HepG2 (cell line): ENCODE measurements at regions not wholly inside any gene's neighbourhood (a gene's known extent, or its start where the extent isn't known, plus 50 kb on each side); places are given as distances from the start of the nearest gene placed in this dataset.

Source experiments
- ATAC-seq: fragments of 200-7000 bp; cut with Tn5 transposase; 3 replicates; pipeline ENCODE4 v1.9.1; 2020; ENCODE audit warnings: mild to moderate bottlenecking, moderate library complexity
- BruUV-seq: library from RNA; stranded (reverse); fragments of 400-500 nt; replicated peaks from 2 replicates; lab custom pipeline; 2021; lab: Mats Ljungman, UMichigan
- CTCF ChIA-PET: fragments of 300-600 bp; formaldehyde crosslinking; extraction: SDS; loops from one replicate; lab custom pipeline; 2021; ENCODE audit warnings: low total read pairs, inconsistent platforms, low intra/inter-chr PET ratio; lab: Yijun Ruan, JAX
- POLR2A ChIA-PET: fragments of 350-600 bp; sonication (Branson Sonifier 250); formaldehyde crosslinking; loops from one replicate; lab custom pipeline; 2020; ENCODE audit warnings: antibody characterized with exemption, inconsistent platforms; lab: Yijun Ruan, JAX
- DNase-seq: peaks from one replicate; pipeline ENCODE4 v3.0.0-alpha.2; 2015; ENCODE audit warnings: low spot score
- FAIRE-seq: peaks from 3 replicates; lab custom pipeline; 2011; peaks lifted over from hg19 to GRCh38; lab: Jason Lieb, UNC
- H2AFZ ChIP-seq: one replicate; pipeline ENCODE4 v1.6.1; 2011; ENCODE audit warnings: low read length, inconsistent platforms
- H3K27ac ChIP-seq: fragments of 300-600 bp; 3 replicates; pipeline ENCODE4 v1.8.0; 2011; ENCODE audit warnings: mixed run types, mild to moderate bottlenecking, mixed read lengths, low read length, inconsistent platforms; ENCODE audit not compliant: insufficient read depth; ENCODE audit errors: extremely low read length
- H3K27me3 ChIP-seq, 2 experiments: fragments of 200-600 bp in 1 of 2; 2 replicates in 1 of 2; 3 replicates in 1 of 2; pipeline versions ENCODE4 v1.6.0 to v1.8.0; 2011; ENCODE audit warnings: low read length in 2 of 2, mild to moderate bottlenecking in 2 of 2, moderate library complexity in 2 of 2, inconsistent platforms in 1 of 2; ENCODE audit not compliant: insufficient read depth in 2 of 2, control insufficient read depth in 1 of 2
- H3K36me3 ChIP-seq, 2 experiments: fragments of 200-600 bp in 1 of 2; replicated peaks in 1 of 2; 2 replicates in 1 of 2; 3 replicates in 1 of 2; pipeline versions ENCODE4 v1.5.1 to v1.8.0; 2011; ENCODE audit warnings: low read length in 2 of 2, inconsistent platforms in 1 of 2; ENCODE audit not compliant: insufficient read depth in 2 of 2, control insufficient read depth in 1 of 2
- H3K4me1 ChIP-seq: 2 replicates; pipeline ENCODE4 v1.5.1; 2012; ENCODE audit warnings: low read length, inconsistent platforms; ENCODE audit not compliant: insufficient read depth
- H3K4me2 ChIP-seq: 2 replicates; pipeline ENCODE4 v1.6.0; 2011; ENCODE audit warnings: low read depth, low read length, inconsistent platforms
- H3K4me3 ChIP-seq, 3 experiments: fragments of 200-600 bp in 1 of 3; sonication (generic), shearing (Covaris generic) in 1 of 3; replicated peaks in 1 of 3; 2 replicates each; pipeline ENCODE4 v1.5.1; 2011 to 2016; ENCODE audit warnings: low read length in 3 of 3, inconsistent platforms in 2 of 3, low read depth in 2 of 3, mild to moderate bottlenecking in 2 of 3, control low read depth in 1 of 3, mixed read lengths in 1 of 3; ENCODE audit not compliant: insufficient read depth in 1 of 3
- H3K79me2 ChIP-seq: one replicate; pipeline ENCODE4 v1.6.1; 2011; ENCODE audit warnings: low read length, inconsistent platforms; ENCODE audit not compliant: insufficient read depth
- H3K9ac ChIP-seq: 2 replicates; pipeline ENCODE4 v1.6.0; 2011; ENCODE audit warnings: mild to moderate bottlenecking, low read depth, low read length, inconsistent platforms; ENCODE audit not compliant: insufficient read depth
- H3K9me3 ChIP-seq: 2 replicates; pipeline ENCODE4 v1.5.1; 2012; ENCODE audit warnings: mild to moderate bottlenecking, low read length
- H4K20me1 ChIP-seq: 2 replicates; pipeline ENCODE4 v1.6.0; 2011; ENCODE audit warnings: inconsistent platforms, mild to moderate bottlenecking, low read length, moderate library complexity; ENCODE audit not compliant: insufficient read depth
- FOXA1 ChIP-seq, 2 experiments: fragments of 450-650 bp in 1 of 2; sonication (generic) in 1 of 2; formaldehyde crosslinking in 1 of 2; IDR thresholded peaks; 2 replicates each; pipeline versions ENCODE4 v1.4.0 to v1.6.1; 2016 to 2020; ENCODE audit warnings: missing genetic modification reagents in 1 of 2
- KDM1A ChIP-seq: IDR thresholded peaks from 2 replicates; pipeline ENCODE4 v1.6.1; 2016; ENCODE audit warnings: missing compliant biosample characterization
- ZC3H13 ChIP-seq: sonication (generic); formaldehyde crosslinking; IDR thresholded peaks from 2 replicates; pipeline ENCODE4 v1.8.1; 2023; ENCODE audit warnings: mild to moderate bottlenecking, missing genetic modification reagents, moderate library complexity
- ZNF484 ChIP-seq: sonication (generic); formaldehyde crosslinking; IDR thresholded peaks from 2 replicates; pipeline ENCODE4 v1.5.1; 2020; ENCODE audit warnings: mild to moderate bottlenecking, low read depth, missing genetic modification reagents, borderline replicate concordance
- WGBS: methylation state at CpG from one replicate; pipeline ENCODE4 v1.1.6; 2017; ENCODE audit warnings: low lambda C conversion rate; 5-methylcytosine and 5-hydroxymethylcytosine counted together
- in situ Hi-C: cut with HindIII; loops from 2 replicates; pipeline ENCODE4 v1.10.0; 2017; ENCODE audit warnings: low pct_unique_long_range_greater_than_20kb; ENCODE audit not compliant: extremely low pct_ligation_motif_present
- intact Hi-C: fragments of 100-400 bp; cut with micrococcal nuclease; formaldehyde crosslinking; loops from one replicate; pipeline ENCODE4 v1.10.0; 2022; ENCODE audit not compliant: unreplicated experiment
- TF ChIP-seq, protein P1 (sequence below), 2 experiments: sonication (generic) in 1 of 2; formaldehyde crosslinking in 1 of 2; IDR thresholded peaks; 2 replicates each; pipeline versions ENCODE4 v1.5.1 to v1.6.1; 2011 to 2020; ENCODE audit warnings: borderline replicate concordance in 1 of 2, low read depth in 1 of 2, low read length in 1 of 2, mild to moderate bottlenecking in 1 of 2, missing genetic modification reagents in 1 of 2, moderate library complexity in 1 of 2
- TF ChIP-seq, protein P2 (sequence below): sonication (generic); formaldehyde crosslinking; IDR thresholded peaks from 2 replicates; pipeline ENCODE4 v1.4.0; 2020; ENCODE audit warnings: low read depth, mild to moderate bottlenecking, missing genetic modification reagents
- TF ChIP-seq, protein P3 (sequence below): sonication (generic); formaldehyde crosslinking; IDR thresholded peaks from 2 replicates; pipeline ENCODE4 v1.4.0; 2020; ENCODE audit warnings: mild to moderate bottlenecking, low read depth, missing genetic modification reagents
- TF ChIP-seq, protein P4 (sequence below): sonication (generic); formaldehyde crosslinking; IDR thresholded peaks from 2 replicates; pipeline ENCODE4 v1.8.0; 2022; ENCODE audit warnings: missing genetic modification reagents, mild to moderate bottlenecking, inconsistent platforms, borderline replicate concordance
- TF ChIP-seq, protein P5 (sequence below): IDR thresholded peaks from 2 replicates; pipeline ENCODE4 v1.6.1; 2012; ENCODE audit warnings: low read depth, low read length, improper control_type of control experiment

DNA sequence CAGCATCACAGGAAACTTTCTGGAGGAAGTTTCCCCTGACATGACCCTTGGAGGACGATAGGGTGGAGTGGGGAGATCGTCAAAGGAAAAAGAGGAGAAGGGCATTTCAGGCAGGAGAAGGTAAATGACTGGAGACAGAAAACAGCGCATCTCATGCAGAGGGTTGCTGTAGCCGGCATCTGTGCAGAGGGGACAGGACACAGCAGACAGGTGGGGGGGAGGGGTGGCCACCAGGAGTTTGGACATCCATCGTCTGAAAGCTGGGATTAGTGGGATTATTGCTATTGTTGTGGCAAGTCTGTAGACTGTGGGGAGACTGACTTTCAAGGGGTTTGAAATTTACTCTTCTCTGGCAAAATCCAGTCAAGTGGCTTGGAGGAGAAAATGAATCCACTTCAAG is 463.9 kb downstream of the OMA1 start:
- Histone ChIP-seq H3K4me2 (no peak overlapping the region), H3K4me3 (no peak overlapping the region), H3K27ac (no peak overlapping the region), H3K79me2 (no peaks in the 10 kb centered on the region), H3K9ac (no peak overlapping the region), H3K36me3 (no peaks in the 10 kb centered on the region), H3K9me3 (no peaks in the 10 kb centered on the region), H3K27me3 (no peaks in the 10 kb centered on the region; a peak in 1 of 5 replicates), H3K4me1 (no peaks in the 10 kb centered on the region), H2AFZ (no peak overlapping the region), H4K20me1 (no peaks in the 10 kb centered on the region)
- BruUV-seq: no TSS peak
- CTCF ChIA-PET: no interaction called here
- DNase-seq: no peak
- 58% methylated on average over 5 of the region's 5 CpGs for WGBS
- intact Hi-C loops: no loop called here
- FAIRE-seq: no peak
- POLR2A ChIA-PET: no interaction called here
- in situ Hi-C loops: no loop called here
- TF ChIP-seq ZNF484 (CRISPR knock-in tag) (no peak), FOXA1 (IDR thresholded peaks at IDR 0.05) (no peak), FOXA1 (CRISPR knock-in tag; IDR thresholded peaks at IDR 0.05) (no peak), KDM1A (no peak), ZC3H13 (CRISPR knock-in tag) (no peak)
- TF ChIP-seq, protein P1, sequence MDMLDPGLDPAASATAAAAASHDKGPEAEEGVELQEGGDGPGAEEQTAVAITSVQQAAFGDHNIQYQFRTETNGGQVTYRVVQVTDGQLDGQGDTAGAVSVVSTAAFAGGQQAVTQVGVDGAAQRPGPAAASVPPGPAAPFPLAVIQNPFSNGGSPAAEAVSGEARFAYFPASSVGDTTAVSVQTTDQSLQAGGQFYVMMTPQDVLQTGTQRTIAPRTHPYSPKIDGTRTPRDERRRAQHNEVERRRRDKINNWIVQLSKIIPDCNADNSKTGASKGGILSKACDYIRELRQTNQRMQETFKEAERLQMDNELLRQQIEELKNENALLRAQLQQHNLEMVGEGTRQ (IDR thresholded peaks at IDR 0.05; ENCODE audit: low read depth, low read length): no peak
- TF ChIP-seq, protein P1 (CRISPR knock-in tag; IDR thresholded peaks at IDR 0.05; ENCODE audit: borderline replicate concordance): no peak
- TF ChIP-seq, protein P2, sequence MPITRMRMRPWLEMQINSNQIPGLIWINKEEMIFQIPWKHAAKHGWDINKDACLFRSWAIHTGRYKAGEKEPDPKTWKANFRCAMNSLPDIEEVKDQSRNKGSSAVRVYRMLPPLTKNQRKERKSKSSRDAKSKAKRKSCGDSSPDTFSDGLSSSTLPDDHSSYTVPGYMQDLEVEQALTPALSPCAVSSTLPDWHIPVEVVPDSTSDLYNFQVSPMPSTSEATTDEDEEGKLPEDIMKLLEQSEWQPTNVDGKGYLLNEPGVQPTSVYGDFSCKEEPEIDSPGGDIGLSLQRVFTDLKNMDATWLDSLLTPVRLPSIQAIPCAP (CRISPR knock-in tag): no peak
- TF ChIP-seq, protein P3, sequence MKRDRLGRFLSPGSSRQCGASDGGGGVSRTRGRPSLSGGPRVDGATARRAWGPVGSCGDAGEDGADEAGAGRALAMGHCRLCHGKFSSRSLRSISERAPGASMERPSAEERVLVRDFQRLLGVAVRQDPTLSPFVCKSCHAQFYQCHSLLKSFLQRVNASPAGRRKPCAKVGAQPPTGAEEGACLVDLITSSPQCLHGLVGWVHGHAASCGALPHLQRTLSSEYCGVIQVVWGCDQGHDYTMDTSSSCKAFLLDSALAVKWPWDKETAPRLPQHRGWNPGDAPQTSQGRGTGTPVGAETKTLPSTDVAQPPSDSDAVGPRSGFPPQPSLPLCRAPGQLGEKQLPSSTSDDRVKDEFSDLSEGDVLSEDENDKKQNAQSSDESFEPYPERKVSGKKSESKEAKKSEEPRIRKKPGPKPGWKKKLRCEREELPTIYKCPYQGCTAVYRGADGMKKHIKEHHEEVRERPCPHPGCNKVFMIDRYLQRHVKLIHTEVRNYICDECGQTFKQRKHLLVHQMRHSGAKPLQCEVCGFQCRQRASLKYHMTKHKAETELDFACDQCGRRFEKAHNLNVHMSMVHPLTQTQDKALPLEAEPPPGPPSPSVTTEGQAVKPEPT (CRISPR knock-in tag): no peak
- TF ChIP-seq, protein P4, sequence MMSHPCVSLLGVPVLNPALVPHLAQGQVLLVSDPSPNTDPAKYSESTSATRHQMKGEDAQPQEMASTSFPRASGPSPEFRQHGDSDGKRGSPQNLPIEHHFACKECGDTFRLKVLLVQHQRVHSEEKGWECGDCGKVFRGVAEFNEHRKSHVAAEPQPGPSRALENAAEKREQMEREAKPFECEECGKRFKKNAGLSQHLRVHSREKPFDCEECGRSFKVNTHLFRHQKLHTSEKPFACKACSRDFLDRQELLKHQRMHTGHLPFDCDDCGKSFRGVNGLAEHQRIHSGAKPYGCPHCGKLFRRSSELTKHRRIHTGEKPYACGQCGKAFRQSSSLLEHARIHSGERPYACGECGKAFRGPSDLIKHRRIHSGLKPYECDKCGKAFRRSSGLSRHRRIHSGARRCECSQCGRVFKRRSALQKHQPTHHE: no peak
- TF ChIP-seq, protein P5, sequence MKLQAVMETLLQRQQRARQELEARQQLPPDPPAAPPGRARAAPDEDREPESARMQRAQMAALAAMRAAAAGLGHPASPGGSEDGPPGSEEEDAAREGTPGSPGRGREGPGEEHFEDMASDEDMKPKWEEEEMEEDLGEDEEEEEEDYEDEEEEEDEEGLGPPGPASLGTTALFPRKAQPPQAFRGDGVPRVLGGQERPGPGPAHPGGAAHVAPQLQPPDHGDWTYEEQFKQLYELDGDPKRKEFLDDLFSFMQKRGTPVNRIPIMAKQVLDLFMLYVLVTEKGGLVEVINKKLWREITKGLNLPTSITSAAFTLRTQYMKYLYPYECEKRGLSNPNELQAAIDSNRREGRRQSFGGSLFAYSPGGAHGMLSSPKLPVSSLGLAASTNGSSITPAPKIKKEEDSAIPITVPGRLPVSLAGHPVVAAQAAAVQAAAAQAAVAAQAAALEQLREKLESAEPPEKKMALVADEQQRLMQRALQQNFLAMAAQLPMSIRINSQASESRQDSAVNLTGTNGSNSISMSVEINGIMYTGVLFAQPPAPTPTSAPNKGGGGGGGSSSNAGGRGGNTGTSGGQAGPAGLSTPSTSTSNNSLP: no peak
- ATAC-seq: no peak
